H9 (cell line): ENCODE measurements at regions not wholly inside any gene's neighbourhood (a gene's known extent, or its start where the extent isn't known, plus 50 kb on each side); places are given as distances from the start of the nearest gene placed in this dataset.

ENCODE experiments used
- DNase-seq: peaks from one replicate; pipeline ENCODE4 v3.0.0-alpha.2; 2017
- H2AFZ ChIP-seq: one replicate; pipeline ENCODE4 v1.6.1; 2013; ENCODE audit warnings: mild to moderate bottlenecking, low read length, control low read depth, moderate library complexity
- H2AK5ac ChIP-seq: 2 replicates; pipeline ENCODE4 v1.6.1; 2013; ENCODE audit warnings: low read length, control low read depth, mixed read lengths; ENCODE audit not compliant: insufficient read length
- H2BK120ac ChIP-seq: one replicate; pipeline ENCODE4 v1.6.1; 2013; ENCODE audit warnings: low read depth, mild to moderate bottlenecking, low read length, control low read depth, inconsistent platforms; ENCODE audit not compliant: poor library complexity, severe bottlenecking
- H2BK12ac ChIP-seq: 2 replicates; pipeline ENCODE4 v1.6.1; 2013; ENCODE audit warnings: low read length, control low read depth, mixed read lengths, low read depth; ENCODE audit not compliant: insufficient read length
- H2BK15ac ChIP-seq: 2 replicates; pipeline ENCODE4 v1.6.1; 2013; ENCODE audit warnings: low read depth, low read length, control low read depth
- H2BK20ac ChIP-seq: one replicate; pipeline ENCODE4 v1.6.1; 2013; ENCODE audit warnings: low read depth, mild to moderate bottlenecking, low read length, control low read depth, inconsistent platforms; ENCODE audit not compliant: poor library complexity, severe bottlenecking
- H2BK5ac ChIP-seq: 2 replicates; pipeline ENCODE4 v1.6.1; 2013; ENCODE audit warnings: low read length, control low read depth, mixed read lengths; ENCODE audit not compliant: insufficient read length
- H3K14ac ChIP-seq: 2 replicates; pipeline ENCODE4 v1.6.1; 2013; ENCODE audit warnings: low read length, control low read depth; ENCODE audit not compliant: insufficient read depth
- H3K18ac ChIP-seq: 2 replicates; pipeline ENCODE4 v1.6.1; 2013; ENCODE audit warnings: low read depth, mild to moderate bottlenecking, mixed read lengths, low read length, control low read depth; ENCODE audit not compliant: insufficient read length
- H3K23ac ChIP-seq: 2 replicates; pipeline ENCODE4 v1.6.1; 2013; ENCODE audit warnings: low read length, control low read depth, mixed read lengths, low read depth; ENCODE audit not compliant: insufficient read length
- H3K23me2 ChIP-seq: 2 replicates; pipeline ENCODE4 v1.6.1; 2013; ENCODE audit warnings: low read depth, mild to moderate bottlenecking, mixed read lengths, low read length, control low read depth; ENCODE audit not compliant: insufficient read length, poor library complexity, severe bottlenecking
- H3K27ac ChIP-seq: 2 replicates; pipeline ENCODE4 v1.5.1; 2013; ENCODE audit warnings: low read length, control low read depth, mixed read lengths, low read depth; ENCODE audit not compliant: insufficient read length
- H3K27me3 ChIP-seq: 2 replicates; pipeline ENCODE4 v1.6.1; 2013; ENCODE audit warnings: low read length, control low read depth, inconsistent platforms; ENCODE audit not compliant: insufficient read depth
- H3K4ac ChIP-seq: 2 replicates; pipeline ENCODE4 v1.6.1; 2013; ENCODE audit warnings: low read depth, mild to moderate bottlenecking, control low read depth, inconsistent platforms, low read length, moderate library complexity
- H3K4me1 ChIP-seq: 2 replicates; pipeline ENCODE4 v1.6.1; 2013; ENCODE audit warnings: low read length, control low read depth, inconsistent platforms; ENCODE audit not compliant: insufficient read depth
- H3K4me2 ChIP-seq: 2 replicates; pipeline ENCODE4 v1.6.1; 2013; ENCODE audit warnings: low read length, control low read depth, mixed read lengths; ENCODE audit not compliant: insufficient read length, insufficient read depth
- H3K56ac ChIP-seq: 2 replicates; pipeline ENCODE4 v1.6.1; 2013; ENCODE audit warnings: low read depth, mild to moderate bottlenecking, mixed read lengths, low read length, control low read depth; ENCODE audit not compliant: insufficient read length
- H3K79me1 ChIP-seq: 2 replicates; pipeline ENCODE4 v1.6.1; 2013; ENCODE audit warnings: low read depth, mild to moderate bottlenecking, moderate library complexity, low read length, control low read depth, inconsistent platforms; ENCODE audit not compliant: insufficient read depth, poor library complexity, severe bottlenecking
- H3K79me2 ChIP-seq: 2 replicates; pipeline ENCODE4 v1.6.1; 2013; ENCODE audit warnings: low read length, control low read depth, inconsistent platforms; ENCODE audit not compliant: insufficient read depth
- H3K9ac ChIP-seq: 2 replicates; pipeline ENCODE4 v1.6.1; 2013; ENCODE audit warnings: low read length, control low read depth, mixed read lengths; ENCODE audit not compliant: insufficient read length; ENCODE audit errors: extremely low read depth
- H3K9me3 ChIP-seq: one replicate; pipeline ENCODE4 v1.6.1; 2013; ENCODE audit warnings: low read depth, low read length, inconsistent platforms; ENCODE audit not compliant: control insufficient read depth
- H3T11ph ChIP-seq: one replicate; pipeline ENCODE4 v1.6.1; 2013; ENCODE audit warnings: mild to moderate bottlenecking, low read length, control low read depth, inconsistent platforms
- H4K20me1 ChIP-seq: one replicate; pipeline ENCODE4 v1.6.1; 2013; ENCODE audit not compliant: control insufficient read depth, insufficient read length, insufficient read depth
- H4K5ac ChIP-seq: 2 replicates; pipeline ENCODE4 v1.6.1; 2013; ENCODE audit warnings: low read depth, mild to moderate bottlenecking, mixed read lengths, low read length, control low read depth; ENCODE audit not compliant: insufficient read length
- H4K8ac ChIP-seq: replicated peaks from 2 replicates; pipeline ENCODE4 v1.6.1; 2013; ENCODE audit warnings: low read length, control low read depth, mixed read lengths, low read depth; ENCODE audit not compliant: insufficient read length
- H4K91ac ChIP-seq: 2 replicates; pipeline ENCODE4 v1.6.1; 2013; ENCODE audit warnings: low read depth, mild to moderate bottlenecking, moderate library complexity, mixed read lengths, low read length, control low read depth; ENCODE audit not compliant: insufficient read length
- H3K27ac Mint-ChIP-seq, 3 experiments: 2 replicates in 2 of 3; 3 replicates in 1 of 3; pipeline ENCODE4 v1.8.0; 2020 to 2021; ENCODE audit warnings: mixed read lengths in 3 of 3, mild to moderate bottlenecking in 1 of 3, moderate library complexity in 1 of 3
- H3K27me3 Mint-ChIP-seq: 2 replicates; pipeline ENCODE4 v1.8.0; 2021; ENCODE audit warnings: low read depth, mild to moderate bottlenecking, moderate library complexity, mixed read lengths
- H3K36me3 Mint-ChIP-seq, 3 experiments: 2 replicates in 2 of 3; 3 replicates in 1 of 3; pipeline ENCODE4 v1.8.0; 2020 to 2021; ENCODE audit warnings: low read depth in 3 of 3, mixed read lengths in 3 of 3; ENCODE audit not compliant: insufficient read depth in 1 of 3
- H3K4me1 Mint-ChIP-seq, 2 experiments: 2 replicates each; pipeline ENCODE4 v1.8.0; 2020; ENCODE audit warnings: mixed read lengths in 2 of 2
- H3K4me3 Mint-ChIP-seq, 2 experiments: 2 replicates in 1 of 2; 3 replicates in 1 of 2; pipeline ENCODE4 v1.8.0; 2020 to 2021; ENCODE audit warnings: mild to moderate bottlenecking in 2 of 2, mixed read lengths in 2 of 2, moderate library complexity in 1 of 2
- H3K9me3 Mint-ChIP-seq, 2 experiments: 2 replicates in 1 of 2; 3 replicates in 1 of 2; pipeline ENCODE4 v1.8.0; 2020; ENCODE audit warnings: mild to moderate bottlenecking in 2 of 2, mixed read lengths in 2 of 2, moderate library complexity in 1 of 2
- WGBS: extraction: QIAGEN DNeasy Blood & Tissue Kit; methylation state at CpG from one replicate; pipeline ENCODE4 v1.1.7; 2013; ENCODE audit warnings: missing lambda C conversion rate, low lambda C conversion rate, mixed read lengths; ENCODE audit not compliant: insufficient read length; ENCODE audit errors: extremely low coverage; 5-methylcytosine and 5-hydroxymethylcytosine counted together
- TF ChIP-seq, protein P1 (sequence below): fragments of 200-600 bp; sonication (generic); conservative IDR thresholded peaks from 3 replicates; pipeline ENCODE4 v1.8.0; 2021; ENCODE audit warnings: antibody characterized with exemption, mild to moderate bottlenecking

DNA sequence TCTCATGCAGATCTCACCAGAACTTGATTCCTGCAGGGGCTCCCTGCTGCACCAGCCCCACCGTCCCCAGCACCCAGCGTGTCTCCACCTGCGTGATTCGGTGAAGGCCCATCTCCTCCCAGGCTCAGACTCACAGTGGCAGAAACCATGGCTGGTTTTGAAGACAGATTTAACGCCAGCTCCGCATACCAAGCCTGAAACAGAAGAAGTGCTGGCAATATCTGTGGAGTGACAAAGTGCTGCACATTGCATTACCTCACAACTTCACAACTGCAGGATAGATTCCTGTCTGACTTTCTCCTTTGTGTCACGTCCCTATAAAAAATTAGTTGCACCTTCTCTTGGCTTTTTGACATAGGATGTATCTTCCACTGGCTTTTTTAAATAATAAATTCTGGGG lies 120.7 kb downstream of the TTLL2 start:
- H3K9me3 Mint-ChIP-seq, result no peaks in the 10 kb centered on the region; a peak in 2 of 5 replicates
- H3T11ph ChIP-seq, result no peak overlapping the region
- no peak for DNase-seq
- H2BK120ac ChIP-seq, result no peak overlapping the region
- H2BK12ac ChIP-seq, result no peak overlapping the region
- H3K4me1 ChIP-seq, result peaks cover 10% of the 10 kb centered on the region; the same call in 1 of the 2 replicates
- H3K27me3 ChIP-seq, result no peaks in the 10 kb centered on the region
- TF ChIP-seq, protein P1, sequence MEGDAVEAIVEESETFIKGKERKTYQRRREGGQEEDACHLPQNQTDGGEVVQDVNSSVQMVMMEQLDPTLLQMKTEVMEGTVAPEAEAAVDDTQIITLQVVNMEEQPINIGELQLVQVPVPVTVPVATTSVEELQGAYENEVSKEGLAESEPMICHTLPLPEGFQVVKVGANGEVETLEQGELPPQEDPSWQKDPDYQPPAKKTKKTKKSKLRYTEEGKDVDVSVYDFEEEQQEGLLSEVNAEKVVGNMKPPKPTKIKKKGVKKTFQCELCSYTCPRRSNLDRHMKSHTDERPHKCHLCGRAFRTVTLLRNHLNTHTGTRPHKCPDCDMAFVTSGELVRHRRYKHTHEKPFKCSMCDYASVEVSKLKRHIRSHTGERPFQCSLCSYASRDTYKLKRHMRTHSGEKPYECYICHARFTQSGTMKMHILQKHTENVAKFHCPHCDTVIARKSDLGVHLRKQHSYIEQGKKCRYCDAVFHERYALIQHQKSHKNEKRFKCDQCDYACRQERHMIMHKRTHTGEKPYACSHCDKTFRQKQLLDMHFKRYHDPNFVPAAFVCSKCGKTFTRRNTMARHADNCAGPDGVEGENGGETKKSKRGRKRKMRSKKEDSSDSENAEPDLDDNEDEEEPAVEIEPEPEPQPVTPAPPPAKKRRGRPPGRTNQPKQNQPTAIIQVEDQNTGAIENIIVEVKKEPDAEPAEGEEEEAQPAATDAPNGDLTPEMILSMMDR, result no peak
- H3K27ac ChIP-seq, result no peak overlapping the region
- no peaks in the 10 kb centered on the region for H3K23me2 ChIP-seq
- H3K27ac Mint-ChIP-seq, result peak overlapping the region; percentile 23 to 93 (median 86); a peak in 5 of 7 replicates
- no peak overlapping the region for H2AFZ ChIP-seq
- no peaks in the 10 kb centered on the region for H4K20me1 ChIP-seq
- no peak overlapping the region for H2BK20ac ChIP-seq
- no peaks in the 10 kb centered on the region for H3K36me3 Mint-ChIP-seq
- H3K23ac ChIP-seq, result no peak overlapping the region
- H4K8ac ChIP-seq, result no peak overlapping the region
- H3K9me3 ChIP-seq, result no peaks in the 10 kb centered on the region
- H2AK5ac ChIP-seq, result no peak overlapping the region
- no peaks in the 10 kb centered on the region for H3K79me2 ChIP-seq
- no peak overlapping the region for H3K56ac ChIP-seq
- peak overlapping the region; percentile 22; the same call in 1 of the 2 replicates for H3K14ac ChIP-seq
- no peak overlapping the region for H3K9ac ChIP-seq
- no peak overlapping the region for H2BK5ac ChIP-seq
- no peaks in the 10 kb centered on the region for H3K79me1 ChIP-seq
- H3K4ac ChIP-seq, result no peak overlapping the region
- no peak overlapping the region for H3K4me3 Mint-ChIP-seq
- H4K5ac ChIP-seq, result no peak overlapping the region
- WGBS, result no CpG with 5 or more reads among the region's 7 CpGs
- H3K27me3 Mint-ChIP-seq, result no peaks in the 10 kb centered on the region
- no peak overlapping the region for H2BK15ac ChIP-seq
- peaks cover 56 to 59% of the 10 kb centered on the region in 2 experiments for H3K4me1 Mint-ChIP-seq
- no peak overlapping the region for H3K18ac ChIP-seq
- H4K91ac ChIP-seq, result no peak overlapping the region
- H3K4me2 ChIP-seq, result no peak overlapping the region
